ENCODE measurements at regions not wholly inside any gene's neighbourhood (a gene's known extent, or its start where the extent isn't known, plus 50 kb on each side); places are given as distances from the start of the nearest gene placed in this dataset.

DNA sequence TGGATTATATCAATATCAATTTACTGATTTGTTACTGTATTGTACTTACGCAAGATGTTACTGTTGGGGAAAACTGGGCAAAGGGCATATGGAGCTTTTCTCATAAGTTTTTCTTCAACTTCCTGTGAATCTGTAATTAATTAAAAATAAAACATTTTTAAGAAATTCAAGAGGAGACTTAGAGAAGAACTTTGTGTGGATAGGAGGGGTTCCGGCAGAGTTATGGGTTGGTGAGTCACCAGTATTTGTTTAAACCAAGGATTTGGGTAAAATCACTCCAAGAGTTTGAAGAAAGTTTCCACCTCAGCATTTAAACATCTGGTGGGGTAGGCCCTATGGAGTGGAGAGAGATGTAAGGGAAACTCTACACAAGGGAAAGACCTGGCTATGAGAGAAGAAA lies 379.6 kb downstream of the TSHZ3 start:
- TF ChIP-seq CTCF (IDR thresholded peaks at IDR 0.05) (no peak), REST (IDR thresholded peaks at IDR 0.05; ENCODE audit: insufficient read depth in 1 of 2, low read depth in 2 of 2, low read length in 1 of 2) (no peak), POLR2AphosphoS5 (IDR thresholded peaks at IDR 0.05; ENCODE audit: low read depth, low read length) (no peak)

All from Panc1 (cell line).